Renal pelvis (tissue), 1 donor: ENCODE measurements at regions not wholly inside any gene's neighbourhood (a gene's known extent, or its start where the extent isn't known, plus 50 kb on each side); places are given as distances from the start of the nearest gene placed in this dataset.
"Not testable (repeated sequence)": the region's sequence is repeated elsewhere in the genome, so short reads cannot be mapped to it uniquely, and the experiment has no call there.

Experiments used
- DNase-seq: peaks from one replicate; pipeline ENCODE4 v3.0.0-alpha.2; 2013

DNA sequence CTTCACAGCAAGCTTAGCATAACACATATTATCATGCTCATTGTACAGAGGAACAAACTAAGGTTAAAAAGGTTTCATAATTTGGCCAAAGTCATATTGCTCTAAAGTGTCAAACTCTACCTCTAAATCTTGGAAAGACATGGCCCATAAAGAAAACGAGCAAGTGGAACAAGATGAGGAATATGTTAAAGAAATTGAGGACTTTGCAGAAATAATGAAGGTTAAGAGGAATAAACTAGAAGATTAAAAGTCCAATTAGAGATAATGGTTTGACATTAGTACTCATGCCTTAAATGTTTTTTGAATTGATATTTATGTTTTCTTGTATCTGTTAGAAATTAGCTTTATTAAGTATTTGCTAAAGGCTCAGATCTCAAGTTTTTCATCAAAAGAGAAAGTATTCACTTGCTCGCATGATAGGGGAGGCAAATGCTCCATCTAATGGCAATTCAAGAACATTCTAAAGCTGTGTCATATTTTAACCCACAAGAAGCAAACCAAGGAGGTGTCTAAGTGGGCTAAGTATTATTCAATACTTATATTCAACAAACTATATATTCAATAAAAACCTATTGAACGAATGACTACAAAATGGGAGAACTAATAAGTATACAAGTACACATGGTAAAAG is 192.9 kb upstream of the SPTLC3 start:
- no peak for DNase-seq

DNA sequence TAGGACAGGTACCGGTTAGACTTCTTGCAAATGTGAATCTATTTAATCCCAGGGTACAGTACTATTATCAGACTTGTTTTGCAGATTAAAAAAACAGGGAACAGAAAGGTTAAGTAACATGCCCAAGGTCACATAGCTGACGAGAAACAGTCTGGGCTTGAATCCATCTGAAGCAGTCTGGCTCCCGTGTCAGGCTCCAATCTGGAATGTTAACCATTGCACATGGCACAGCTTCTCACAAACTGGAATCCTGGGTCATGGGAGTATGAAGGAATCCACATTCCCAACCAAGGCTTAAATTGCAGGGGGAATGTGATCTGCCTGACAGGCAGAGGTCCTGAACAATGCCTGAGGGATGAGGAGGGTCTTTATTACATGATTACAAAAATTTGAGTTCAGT is 187.5 kb upstream of the SPTLC3 start:
- DNase-seq: no peak

DNA sequence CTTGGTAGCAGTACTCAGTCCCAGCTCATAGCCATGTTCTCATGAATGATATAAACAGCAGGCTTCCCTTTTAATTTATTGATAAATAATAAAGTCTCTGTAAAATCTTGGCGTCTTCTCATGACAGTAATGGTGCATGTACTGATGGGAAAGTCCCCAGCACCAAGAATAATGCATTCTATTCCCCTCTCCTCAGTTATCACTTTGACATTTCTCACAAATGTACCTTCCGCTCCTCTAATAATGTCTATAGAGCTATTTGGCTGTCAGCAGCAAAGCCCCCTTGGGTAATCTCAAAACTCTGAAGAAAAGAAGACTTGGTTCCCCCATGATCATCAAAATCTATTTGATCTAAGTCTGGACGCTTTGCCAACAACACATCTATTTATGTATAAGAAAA is 185.0 kb upstream of the SPTLC3 start:
- DNase-seq: no peak

DNA sequence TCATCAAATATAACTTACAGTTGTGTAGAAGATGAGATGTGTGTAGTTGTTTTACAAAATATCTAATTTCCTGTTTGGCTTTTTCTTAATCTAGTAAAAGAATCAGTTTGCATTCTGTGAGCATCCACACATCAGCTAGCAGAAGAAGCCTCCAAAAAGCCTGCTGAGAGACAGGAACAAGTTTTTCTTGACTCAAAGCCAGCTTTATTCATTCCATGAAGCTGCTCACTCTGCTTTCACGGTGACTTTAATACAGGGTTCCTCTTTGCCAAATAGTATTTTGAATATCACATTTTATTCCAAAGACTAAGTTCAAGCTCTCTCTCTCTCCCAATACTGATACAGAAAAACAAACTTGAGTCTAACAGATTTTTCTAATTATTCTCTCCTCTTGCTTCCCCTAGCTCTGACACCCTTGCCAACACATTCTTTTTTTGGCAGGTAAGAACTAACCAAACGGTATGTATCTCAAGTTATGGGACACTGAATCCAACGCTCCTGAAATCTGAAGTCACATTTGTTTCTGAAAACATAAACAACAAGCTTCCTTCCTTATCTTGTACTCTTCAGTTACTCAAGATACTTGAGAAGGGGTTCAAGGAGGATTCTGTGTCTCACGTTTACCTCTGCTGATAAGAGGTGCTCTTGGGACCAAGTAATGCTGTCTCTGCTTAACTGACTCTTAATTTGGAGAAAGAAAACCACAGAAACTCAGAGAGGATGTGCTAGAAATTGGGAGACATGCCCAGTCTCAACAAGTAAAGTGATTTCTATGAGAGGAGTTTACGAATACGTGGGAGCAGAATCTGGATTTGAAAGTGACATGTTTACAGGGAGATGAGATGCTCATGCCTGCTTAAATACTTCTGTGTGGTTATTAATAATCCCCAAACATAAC is 184.2 kb upstream of the SPTLC3 start:
- no peak for DNase-seq

DNA sequence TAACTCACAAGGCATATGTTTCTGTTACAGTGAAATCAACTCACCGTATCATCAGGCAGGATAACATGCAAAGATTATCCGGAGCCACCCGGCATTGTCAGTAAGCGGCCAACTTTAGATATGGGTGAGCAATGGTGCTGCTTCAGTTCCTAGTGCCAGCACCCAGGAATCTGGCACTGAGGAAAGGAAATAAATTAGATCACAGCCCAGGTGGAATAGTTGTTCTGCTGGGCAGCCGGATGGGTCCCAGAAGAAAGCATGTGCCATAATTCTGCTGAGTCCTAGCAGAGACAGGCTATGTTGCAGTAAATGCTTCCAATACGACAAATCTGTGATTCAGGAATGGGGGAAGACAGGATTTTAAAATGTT is 183.6 kb upstream of the SPTLC3 start:
- DNase-seq: no peak

DNA sequence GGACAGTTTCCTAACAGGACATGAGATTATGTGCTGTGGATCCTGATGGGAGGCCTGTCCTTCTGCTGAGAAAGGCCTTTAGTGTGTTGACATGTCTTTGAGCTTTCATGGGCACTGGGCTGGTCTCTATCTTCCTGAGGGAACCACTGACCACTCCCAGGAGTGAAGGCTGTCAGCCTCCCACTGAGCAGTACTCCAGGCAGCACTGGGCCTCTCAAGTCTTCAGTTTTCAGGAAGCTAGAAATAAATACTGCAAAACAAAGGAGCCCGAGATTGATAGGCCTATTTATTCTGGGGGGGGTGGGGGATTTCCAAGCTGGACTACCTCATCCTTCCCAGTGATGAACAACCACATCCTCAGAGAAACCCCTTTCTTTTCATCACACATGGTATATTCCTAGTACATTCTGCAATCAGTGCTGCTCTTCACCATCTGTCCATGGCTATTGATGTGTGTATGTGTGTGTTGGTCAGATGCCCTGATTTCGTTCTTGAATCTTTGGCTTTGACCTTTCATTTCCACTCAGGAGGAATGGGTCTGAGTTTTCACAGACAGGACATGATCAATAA is 180.9 kb upstream of the SPTLC3 start:
- no peak for DNase-seq

DNA sequence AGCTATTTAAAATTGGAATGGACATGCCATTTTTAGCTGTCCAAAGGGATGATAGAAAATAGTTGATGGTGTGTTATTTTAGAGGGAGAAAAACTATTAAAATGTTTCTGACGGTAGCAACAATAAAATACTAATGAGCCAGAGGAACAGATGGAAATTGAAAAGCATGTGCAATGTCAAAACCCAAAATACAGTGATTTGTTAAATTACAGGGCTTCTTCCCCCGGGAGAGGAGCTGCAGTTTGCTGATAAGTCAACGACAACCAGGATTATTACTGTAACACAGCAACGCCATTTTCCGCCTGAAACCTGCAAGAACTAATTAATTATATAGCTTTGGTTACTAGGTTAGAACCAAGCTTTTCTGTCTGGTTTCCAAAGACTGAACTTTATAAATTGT is 179.6 kb upstream of the SPTLC3 start:
- DNase-seq: no peak

DNA sequence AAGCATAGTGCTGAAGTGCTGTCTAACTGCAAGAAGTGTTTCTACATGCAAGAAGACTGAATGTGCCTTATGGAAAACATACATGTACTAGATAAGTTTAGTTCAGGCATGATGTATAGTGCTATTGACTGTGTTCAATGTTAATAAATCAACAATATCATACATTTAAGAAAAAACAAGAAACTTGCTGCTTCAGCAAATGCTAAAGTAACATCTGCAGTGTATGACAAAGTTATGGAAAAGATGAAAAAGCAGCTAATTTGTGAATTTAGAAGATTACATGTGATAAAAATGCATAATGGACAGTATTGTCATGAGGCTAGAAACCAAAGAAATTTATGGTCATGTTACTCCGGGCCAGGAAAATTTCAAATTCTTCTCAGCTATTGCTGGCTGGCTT is 174.9 kb upstream of the SPTLC3 start:
- no peak for DNase-seq

DNA sequence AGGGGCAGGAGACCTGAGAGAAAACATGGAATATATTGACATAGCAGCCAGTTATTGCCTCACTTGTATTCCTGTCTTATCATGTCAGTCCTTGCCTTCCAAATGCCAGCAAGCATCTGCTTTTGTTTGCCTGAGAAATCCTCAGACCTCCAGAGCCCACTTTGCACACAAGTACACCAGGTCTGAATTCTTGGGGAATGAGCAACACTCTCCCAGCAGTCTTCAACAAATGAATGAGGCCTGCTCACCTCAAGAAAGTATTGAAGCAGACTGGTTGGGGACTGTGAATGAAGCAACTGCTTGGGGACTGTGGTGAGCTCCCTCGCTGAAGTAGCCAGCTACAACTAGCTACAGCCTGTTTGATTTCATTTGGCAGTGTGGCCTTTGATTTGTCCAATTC is 172.8 kb upstream of the SPTLC3 start:
- DNase-seq: no peak

DNA sequence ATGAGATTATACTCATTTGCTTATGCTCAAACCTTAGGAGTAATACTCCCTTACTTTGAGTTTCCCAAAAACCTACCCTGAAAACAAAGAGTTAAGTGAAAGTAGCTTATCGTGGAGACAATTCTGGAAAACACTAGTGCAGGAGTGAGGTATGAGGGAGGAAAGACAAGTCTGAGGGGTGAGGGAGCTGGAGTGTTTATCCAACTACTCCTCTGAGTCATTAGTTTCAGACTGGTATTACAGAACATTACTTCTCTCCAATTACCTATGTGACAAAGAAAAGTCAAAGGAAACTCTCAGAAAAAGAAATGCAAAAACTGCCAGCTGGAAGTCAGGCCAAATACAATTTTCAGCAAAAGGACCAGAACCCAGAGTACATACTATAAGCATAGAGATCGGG is 171.1 kb upstream of the SPTLC3 start:
- DNase-seq: no peak

DNA sequence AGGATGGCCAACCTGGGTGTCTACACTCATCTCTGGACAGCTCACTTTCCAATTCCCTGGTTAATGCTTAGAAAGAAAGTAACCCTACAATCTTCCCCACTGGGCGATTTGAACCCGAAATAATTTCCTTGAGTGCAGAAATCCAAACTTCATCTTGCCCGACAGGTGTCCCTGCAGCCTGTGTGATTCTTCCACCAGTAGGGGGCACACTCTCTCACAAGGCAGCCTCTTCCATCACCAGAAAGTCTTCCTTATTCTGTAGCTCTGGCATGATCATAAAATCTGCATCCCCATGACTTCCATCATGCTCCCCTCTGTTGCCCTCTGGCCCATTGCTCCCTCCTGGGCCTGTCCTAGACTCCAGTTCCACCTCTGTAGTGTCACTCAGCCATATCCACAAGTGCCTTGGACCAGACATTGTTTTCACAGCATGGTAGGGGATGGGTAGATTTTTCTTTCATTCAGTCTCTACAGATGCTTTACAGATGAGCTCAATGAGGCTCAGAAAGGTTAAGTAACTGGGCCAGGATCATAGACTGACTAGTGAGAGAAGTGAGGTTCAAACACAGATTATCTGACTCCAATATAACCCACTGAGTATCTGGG is 170.4 kb upstream of the SPTLC3 start:
- no peak for DNase-seq

DNA sequence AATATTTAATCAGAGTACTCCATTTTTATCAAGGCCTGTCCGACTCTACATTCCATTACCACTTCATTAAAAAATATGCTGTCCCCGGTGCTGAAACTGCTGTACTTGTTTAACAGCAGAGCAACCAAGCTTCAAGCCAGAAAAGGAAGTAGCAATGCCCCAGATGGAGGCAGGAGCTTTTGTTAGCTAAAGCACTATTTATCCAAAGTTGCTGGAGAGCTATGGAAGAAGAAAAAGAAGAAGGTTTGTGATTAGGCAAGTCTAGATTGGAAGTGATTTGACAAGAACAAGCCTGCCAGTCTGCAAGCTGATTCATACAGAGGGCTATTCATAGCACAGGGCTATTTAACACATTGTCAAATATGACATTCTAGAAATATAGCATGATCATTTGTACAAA is 160.9 kb upstream of the SPTLC3 start:
- peak; percentile 58 for DNase-seq

DNA sequence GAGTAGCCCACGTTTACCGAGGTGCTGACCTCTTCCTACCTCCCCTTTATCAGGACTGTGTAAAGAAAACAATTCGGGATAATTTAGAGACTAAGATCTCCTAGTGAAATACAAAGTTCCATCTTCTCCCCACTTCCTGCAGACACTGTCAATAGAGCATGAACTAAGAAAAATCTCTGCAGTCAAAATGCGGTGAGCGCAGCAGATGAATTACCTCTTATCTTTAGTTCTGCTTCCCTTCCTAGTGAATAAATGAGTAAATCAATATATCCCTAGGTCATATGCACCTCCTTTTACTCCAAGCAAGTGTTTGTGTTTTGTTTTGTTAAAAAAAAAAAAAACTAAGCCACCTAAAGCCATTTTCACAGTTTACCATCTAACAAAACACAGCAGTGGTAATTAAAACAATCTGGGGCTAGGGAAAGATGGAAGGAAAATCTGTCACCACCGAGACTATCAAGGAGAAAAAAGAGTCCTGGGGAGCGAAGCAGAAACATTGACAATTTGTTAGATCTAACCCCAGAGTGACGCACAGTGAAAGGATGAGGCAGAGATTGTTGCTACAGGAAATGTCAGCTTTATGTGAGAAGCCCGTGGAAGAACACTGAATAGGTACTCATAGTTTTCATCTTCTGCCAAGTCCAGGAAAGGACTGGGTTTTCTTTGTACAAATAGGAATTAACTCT is 159.4 kb upstream of the SPTLC3 start:
- DNase-seq: no peak

DNA sequence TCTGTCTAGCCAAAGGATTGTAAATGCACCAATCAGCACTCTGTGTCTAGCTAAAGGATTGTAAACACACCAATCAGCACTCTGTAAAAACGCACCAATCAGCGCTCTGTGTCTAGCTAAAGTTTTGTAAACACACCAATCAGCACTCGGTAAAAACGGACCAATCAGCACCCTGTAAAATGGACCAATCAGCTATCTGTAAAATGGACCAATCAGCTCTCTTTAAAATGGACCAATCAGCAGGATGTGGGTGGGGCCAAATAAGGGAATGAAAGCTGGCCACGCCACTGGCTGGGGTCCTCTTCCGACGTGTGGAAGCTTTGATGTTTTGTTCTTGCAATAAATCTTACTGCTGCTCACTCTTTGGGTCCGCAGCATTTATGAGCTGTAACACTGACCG is 151.1 kb upstream of the SPTLC3 start:
- not testable (repeated sequence) for DNase-seq

DNA sequence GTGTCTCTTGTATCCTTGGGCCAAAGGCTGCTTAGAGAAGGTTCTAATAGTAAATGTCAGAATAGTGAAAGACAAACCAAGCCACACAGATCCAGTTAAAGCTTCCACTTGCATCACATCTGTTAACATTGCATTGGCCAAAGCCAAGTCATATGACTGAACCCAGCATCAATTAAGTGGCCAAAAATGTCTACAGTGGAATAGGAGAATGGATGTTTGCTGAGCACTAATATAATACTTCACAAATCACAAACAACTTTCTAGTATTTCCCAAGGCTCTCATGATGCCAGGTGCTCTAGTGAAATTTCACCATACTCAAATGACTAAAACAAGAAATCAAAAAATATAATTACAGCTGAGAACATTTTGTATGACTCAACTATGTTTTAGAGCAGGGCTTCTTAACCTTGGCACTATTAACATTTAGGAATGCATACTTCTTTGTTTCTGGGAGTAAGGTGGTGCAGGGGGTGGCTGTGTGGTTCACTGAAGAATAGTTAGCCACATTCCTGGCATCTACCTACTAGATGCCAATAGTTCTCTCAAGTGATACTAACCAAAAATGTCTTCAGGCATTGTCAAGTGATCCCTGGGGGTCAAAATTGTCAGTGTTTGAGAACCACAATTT is 148.0 kb upstream of the SPTLC3 start:
- no peak for DNase-seq

DNA sequence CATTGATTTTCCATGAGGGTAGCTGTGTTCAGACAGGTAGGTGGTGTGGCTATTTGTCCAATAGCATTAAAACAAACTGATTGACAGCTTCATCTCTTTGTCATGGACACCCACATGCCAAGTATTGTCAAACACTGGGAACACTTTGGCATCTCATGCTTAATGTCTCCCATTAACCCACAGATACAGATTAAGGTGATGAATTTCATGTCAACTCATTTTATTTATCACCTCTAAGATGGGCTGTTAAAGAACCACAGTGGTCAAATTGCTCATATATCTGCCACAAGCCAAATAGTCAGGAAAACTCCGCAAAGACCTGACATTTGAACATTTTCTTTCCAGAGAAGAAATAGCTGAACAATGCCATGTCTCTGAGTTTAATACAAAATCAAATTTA is 139.1 kb upstream of the SPTLC3 start:
- DNase-seq: no peak

DNA sequence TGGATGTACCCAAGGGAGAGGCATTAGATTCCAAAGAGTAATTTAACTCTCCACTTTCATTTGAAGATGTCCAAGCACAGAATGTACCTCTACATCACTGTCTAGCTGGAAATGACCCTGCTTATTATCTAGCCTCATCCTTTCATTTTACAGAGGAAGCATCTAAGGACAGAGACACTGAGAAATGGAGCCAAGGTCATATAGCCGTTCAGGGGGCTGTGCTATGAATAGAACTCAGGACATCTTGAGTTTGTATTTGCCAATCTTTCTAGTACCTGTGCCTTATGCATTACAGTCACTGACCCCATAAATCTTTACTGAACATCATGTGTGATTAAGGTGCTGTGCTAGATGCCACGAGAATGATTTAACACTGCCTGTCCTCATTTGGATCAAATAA is 138.2 kb upstream of the SPTLC3 start:
- no peak for DNase-seq

DNA sequence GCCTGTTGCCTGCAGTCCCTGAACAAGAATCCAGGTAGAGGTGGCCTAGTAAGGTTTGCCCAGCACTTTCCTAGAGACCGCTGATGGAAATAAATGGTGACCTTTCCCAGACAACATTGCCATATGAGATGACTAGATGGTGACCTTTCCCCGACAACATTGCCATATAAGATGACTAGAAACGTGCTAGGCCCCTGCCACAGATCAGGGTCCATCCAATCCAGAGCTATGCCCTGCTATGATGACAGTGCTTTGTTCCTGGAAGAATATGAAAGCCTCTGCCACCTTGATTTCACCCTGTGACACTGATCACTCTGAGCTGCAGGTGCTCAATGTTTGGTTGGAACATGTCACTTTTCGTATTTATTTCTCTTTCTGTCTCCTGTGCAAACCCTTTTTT is 133.8 kb upstream of the SPTLC3 start:
- DNase-seq: no peak

DNA sequence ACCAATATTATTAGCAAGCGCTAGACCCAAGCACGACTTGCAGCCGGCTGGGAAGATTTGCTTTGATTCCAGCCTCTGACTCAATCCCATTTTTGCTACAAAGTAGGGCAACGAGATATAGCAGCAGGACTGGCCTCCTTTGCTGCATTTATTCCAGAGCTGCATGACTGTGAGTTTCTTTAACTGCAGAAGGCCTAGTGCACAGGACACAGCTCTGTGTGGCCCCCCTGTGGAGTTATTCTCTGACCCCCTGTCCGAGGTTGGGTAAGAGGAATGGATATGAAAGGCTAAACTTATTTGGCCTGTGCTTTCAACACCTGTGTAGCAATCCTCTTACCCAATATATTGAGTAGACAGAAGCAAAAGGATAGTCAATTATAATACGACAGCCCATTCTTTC is 133.3 kb upstream of the SPTLC3 start:
- DNase-seq: no peak

DNA sequence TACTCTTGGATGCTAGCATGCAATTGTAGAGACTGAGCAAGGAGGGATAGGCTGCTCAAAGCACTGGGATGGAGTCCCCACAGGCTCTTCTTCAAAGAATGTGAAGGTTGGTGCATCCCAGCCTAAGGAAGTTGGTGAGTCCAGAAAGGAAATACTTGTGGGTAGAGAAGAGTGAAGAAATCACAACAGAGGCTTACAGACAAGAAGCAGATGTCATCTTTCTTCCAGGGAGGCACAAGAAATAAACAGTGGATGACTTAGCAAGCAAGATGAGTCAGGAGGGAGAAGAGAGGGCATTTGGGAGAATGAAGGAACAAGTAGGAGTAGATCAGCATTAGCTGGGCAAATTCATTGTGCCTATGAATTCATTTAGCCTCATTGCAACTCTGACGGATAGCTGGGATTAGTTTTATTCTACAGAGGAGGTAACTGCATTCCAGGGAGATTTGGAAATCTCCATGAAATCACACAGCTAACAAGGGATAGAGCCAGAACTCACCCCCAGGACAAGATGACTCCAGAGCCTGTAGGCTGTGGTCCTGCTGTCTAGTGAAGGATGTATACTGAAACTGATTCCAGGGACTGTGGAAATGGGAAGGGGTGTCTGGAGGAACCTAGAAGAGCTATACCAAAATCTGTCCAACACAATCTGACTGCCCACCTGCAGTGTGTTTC is 125.8 kb upstream of the SPTLC3 start:
- DNase-seq: no peak

DNA sequence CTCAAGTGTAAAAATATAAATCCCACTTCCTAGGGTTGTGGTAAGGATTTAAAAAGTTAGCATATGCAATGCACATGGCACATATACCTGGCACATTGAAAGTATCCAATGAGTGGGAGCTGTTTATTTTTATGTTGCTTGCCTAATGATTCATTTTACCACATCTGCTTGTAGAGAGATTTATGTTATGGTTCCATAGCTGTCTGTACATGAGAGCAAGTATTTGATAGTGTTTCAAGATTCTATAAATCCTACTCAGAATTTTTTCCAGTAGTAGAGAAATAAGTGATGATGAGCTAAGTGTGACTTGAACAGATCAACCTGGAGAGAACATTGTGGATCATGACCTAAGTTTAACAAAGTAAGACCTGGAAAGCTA is 125.3 kb upstream of the SPTLC3 start:
- no peak for DNase-seq
